ENCODE measurements at regions not wholly inside any gene's neighbourhood (a gene's known extent, or its start where the extent isn't known, plus 50 kb on each side); places are given as distances from the start of the nearest gene placed in this dataset.

- Histone ChIP-seq H3K27ac (ENCODE audit: insufficient read depth, low read length) (no peak overlapping the region), H3K4me3 (replicated peaks in 1 of 4; ENCODE audit: control extremely low read depth in 1 of 4, insufficient read depth in 1 of 4, low read depth in 3 of 4, low read length in 4 of 4) (no peak overlapping the region), H3K4me1 (ENCODE audit: control insufficient read depth, extremely low read depth, insufficient read depth, low read length) (no peaks in the 10 kb centered on the region), H3K27me3 (ENCODE audit: control insufficient read depth, insufficient read depth, low read length) (no peaks in the 10 kb centered on the region), H3K36me3 (ENCODE audit: control insufficient read depth, insufficient read depth, low read length) (no peaks in the 10 kb centered on the region), H4K20me1 (ENCODE audit: control insufficient read depth, extremely low read depth, insufficient read depth, low read length) (no peaks in the 10 kb centered on the region), H3K79me2 (ENCODE audit: control insufficient read depth, insufficient read depth, low read length) (no peaks in the 10 kb centered on the region), H3K9ac (ENCODE audit: insufficient read depth, low read length) (no peak overlapping the region), H3K4me2 (ENCODE audit: extremely low read depth, insufficient read depth, low read length) (no peak overlapping the region), H3K9me3 (ENCODE audit: control insufficient read depth, insufficient read depth, low read depth, low read length) (no peaks in the 10 kb centered on the region), H2AFZ (ENCODE audit: low read length) (no peak overlapping the region)
- no peak for DNase-seq (ENCODE audit: low read depth in 2 of 2)
- TF ChIP-seq EZH2 (IDR thresholded peaks at IDR 0.05; ENCODE audit: low read length, missing control alignments) (no peak), CTCF (conservative IDR thresholded peaks at IDR 0.05 in 1 of 2, IDR thresholded peaks at IDR 0.05 in 1 of 2; ENCODE audit: low read depth in 1 of 2, low read length in 2 of 2) (no peak)
Observed at GRCh38 chr13:67662997-67663396, 432.9 kb upstream of the PCDH9 start.

- no peaks in the 10 kb centered on the region for H3K79me2 ChIP-seq (ENCODE audit: control insufficient read depth, insufficient read depth, low read length)
- H3K4me2 ChIP-seq (ENCODE audit: extremely low read depth, insufficient read depth, low read length) = no peak overlapping the region
- DNase-seq (ENCODE audit: low read depth in 2 of 2) = no peak
- no peaks in the 10 kb centered on the region for H3K9me3 ChIP-seq (ENCODE audit: control insufficient read depth, insufficient read depth, low read depth, low read length)
- H3K9ac ChIP-seq (ENCODE audit: insufficient read depth, low read length) = no peak overlapping the region
- H3K4me3 ChIP-seq (replicated peaks in 1 of 4; ENCODE audit: control extremely low read depth in 1 of 4, insufficient read depth in 1 of 4, low read depth in 3 of 4, low read length in 4 of 4) = no peak overlapping the region
- no peaks in the 10 kb centered on the region for H3K27me3 ChIP-seq (ENCODE audit: control insufficient read depth, insufficient read depth, low read length)
- no peak overlapping the region for H2AFZ ChIP-seq (ENCODE audit: low read length)
- H3K27ac ChIP-seq (ENCODE audit: insufficient read depth, low read length) = no peak overlapping the region
- H3K4me1 ChIP-seq (ENCODE audit: control insufficient read depth, extremely low read depth, insufficient read depth, low read length) = no peaks in the 10 kb centered on the region
- no peak for TF ChIP-seq EZH2 (IDR thresholded peaks at IDR 0.05; ENCODE audit: low read length, missing control alignments)
- no peak for TF ChIP-seq CTCF (conservative IDR thresholded peaks at IDR 0.05 in 1 of 2, IDR thresholded peaks at IDR 0.05 in 1 of 2; ENCODE audit: low read depth in 1 of 2, low read length in 2 of 2)
- no peaks in the 10 kb centered on the region for H3K36me3 ChIP-seq (ENCODE audit: control insufficient read depth, insufficient read depth, low read length)
- H4K20me1 ChIP-seq (ENCODE audit: control insufficient read depth, extremely low read depth, insufficient read depth, low read length) = no peaks in the 10 kb centered on the region
Observed at GRCh38 chr13:67652887-67653286, 422.8 kb upstream of the PCDH9 start.

GRCh38 chr13:67651908-67652465 lies 421.9 kb upstream of the PCDH9 start:
- Histone ChIP-seq H4K20me1 (ENCODE audit: control insufficient read depth, extremely low read depth, insufficient read depth, low read length) (no peaks in the 10 kb centered on the region), H3K9ac (ENCODE audit: insufficient read depth, low read length) (no peak overlapping the region), H3K27me3 (ENCODE audit: control insufficient read depth, insufficient read depth, low read length) (no peaks in the 10 kb centered on the region), H3K4me2 (ENCODE audit: extremely low read depth, insufficient read depth, low read length) (no peak overlapping the region), H3K79me2 (ENCODE audit: control insufficient read depth, insufficient read depth, low read length) (no peaks in the 10 kb centered on the region), H2AFZ (ENCODE audit: low read length) (no peak overlapping the region), H3K36me3 (ENCODE audit: control insufficient read depth, insufficient read depth, low read length) (no peaks in the 10 kb centered on the region), H3K4me3 (replicated peaks in 1 of 4; ENCODE audit: control extremely low read depth in 1 of 4, insufficient read depth in 1 of 4, low read depth in 3 of 4, low read length in 4 of 4) (no peak overlapping the region), H3K4me1 (ENCODE audit: control insufficient read depth, extremely low read depth, insufficient read depth, low read length) (no peaks in the 10 kb centered on the region), H3K9me3 (ENCODE audit: control insufficient read depth, insufficient read depth, low read depth, low read length) (no peaks in the 10 kb centered on the region), H3K27ac (ENCODE audit: insufficient read depth, low read length) (no peak overlapping the region)
- DNase-seq (ENCODE audit: low read depth in 2 of 2) = no peak
- TF ChIP-seq EZH2 (IDR thresholded peaks at IDR 0.05; ENCODE audit: low read length, missing control alignments) (no peak), CTCF (conservative IDR thresholded peaks at IDR 0.05 in 1 of 2, IDR thresholded peaks at IDR 0.05 in 1 of 2; ENCODE audit: low read depth in 1 of 2, low read length in 2 of 2) (no peak)

Data from fibroblast of lung (primary cell).